ENCODE measurements at regions not wholly inside any gene's neighbourhood (a gene's known extent, or its start where the extent isn't known, plus 50 kb on each side); places are given as distances from the start of the nearest gene placed in this dataset.
"Not testable (repeated sequence)": the region's sequence is repeated elsewhere in the genome, so short reads cannot be mapped to it uniquely, and the experiment has no call there.

GRCh38 chr3:170688222-170688621 lies 102.3 kb upstream of the SLC7A14 start:
- TF ChIP-seq CTCF (conservative IDR thresholded peaks at IDR 0.05; ENCODE audit: low read length); EZH2phosphoT487 (IDR thresholded peaks at IDR 0.05; ENCODE audit: borderline replicate concordance, low read depth, low read length): not testable (repeated sequence)

Measured in OCI-LY7 (cell line).